Thyroid gland (tissue), 4 donors: ENCODE measurements at regions not wholly inside any gene's neighbourhood (a gene's known extent, or its start where the extent isn't known, plus 50 kb on each side); places are given as distances from the start of the nearest gene placed in this dataset.

Experiments used
- DNase-seq, 2 donors: peaks; one replicate each; pipeline ENCODE4 v3.0.0-alpha.2; 2019
- H3K27ac ChIP-seq, 3 donors: fragments of 200-600 bp; sonication (generic); 1 replicate in 2 of 3; 2 replicates in 1 of 3; pipeline ENCODE4 v1.5.1; 2016 to 2019; ENCODE audit warnings: mild to moderate bottlenecking in 1 of 3, moderate library complexity in 1 of 3
- H3K27me3 ChIP-seq: fragments of 200-600 bp; sonication (generic); one replicate; pipeline ENCODE4 v1.5.1; 2019
- H3K36me3 ChIP-seq, 2 donors: fragments of 200-600 bp; sonication (generic); one replicate each; pipeline ENCODE4 v1.5.1; 2016 to 2019
- H3K4me1 ChIP-seq, 2 donors: fragments of 200-600 bp; sonication (generic); one replicate each; pipeline ENCODE4 v1.5.1; 2017 to 2019
- H3K4me3 ChIP-seq, 3 donors: fragments of 200-600 bp; sonication (generic); replicated peaks in 1 of 3; 1 replicate in 2 of 3; 2 replicates in 1 of 3; pipeline ENCODE4 v1.5.1; 2016; ENCODE audit warnings: mild to moderate bottlenecking in 1 of 3
- H3K9me3 ChIP-seq: fragments of 200-600 bp; sonication (generic); one replicate; pipeline ENCODE4 v1.5.1; 2017
- POLR2A ChIP-seq, 2 donors: fragments of 450-650 bp; IDR thresholded peaks; one replicate each; pipeline ENCODE4 v1.6.1; 2017; ENCODE audit warnings: antibody characterized with exemption in 2 of 2, mild to moderate bottlenecking in 2 of 2, moderate library complexity in 1 of 2
- WGBS, 2 donors: methylation state at CpG; one replicate each; pipeline ENCODE4 v1.1.5; 2017; 5-methylcytosine and 5-hydroxymethylcytosine counted together
- intact Hi-C: fragments of 100-400 bp; cut with DNase I; formaldehyde crosslinking; loops from one replicate; pipeline ENCODE4 v1.15.1; 2023
- TF ChIP-seq, protein P1 (sequence below), 6 experiments: fragments of 200-600 bp in 3 of 6; fragments of 450-650 bp in 3 of 6; sonication (generic) in 3 of 6; IDR thresholded peaks; one replicate each; pipeline ENCODE4 v1.5.1; 2016 to 2019; ENCODE audit warnings: antibody characterized with exemption in 6 of 6, mild to moderate bottlenecking in 2 of 6, inconsistent platforms in 1 of 6, moderate library complexity in 1 of 6

DNA sequence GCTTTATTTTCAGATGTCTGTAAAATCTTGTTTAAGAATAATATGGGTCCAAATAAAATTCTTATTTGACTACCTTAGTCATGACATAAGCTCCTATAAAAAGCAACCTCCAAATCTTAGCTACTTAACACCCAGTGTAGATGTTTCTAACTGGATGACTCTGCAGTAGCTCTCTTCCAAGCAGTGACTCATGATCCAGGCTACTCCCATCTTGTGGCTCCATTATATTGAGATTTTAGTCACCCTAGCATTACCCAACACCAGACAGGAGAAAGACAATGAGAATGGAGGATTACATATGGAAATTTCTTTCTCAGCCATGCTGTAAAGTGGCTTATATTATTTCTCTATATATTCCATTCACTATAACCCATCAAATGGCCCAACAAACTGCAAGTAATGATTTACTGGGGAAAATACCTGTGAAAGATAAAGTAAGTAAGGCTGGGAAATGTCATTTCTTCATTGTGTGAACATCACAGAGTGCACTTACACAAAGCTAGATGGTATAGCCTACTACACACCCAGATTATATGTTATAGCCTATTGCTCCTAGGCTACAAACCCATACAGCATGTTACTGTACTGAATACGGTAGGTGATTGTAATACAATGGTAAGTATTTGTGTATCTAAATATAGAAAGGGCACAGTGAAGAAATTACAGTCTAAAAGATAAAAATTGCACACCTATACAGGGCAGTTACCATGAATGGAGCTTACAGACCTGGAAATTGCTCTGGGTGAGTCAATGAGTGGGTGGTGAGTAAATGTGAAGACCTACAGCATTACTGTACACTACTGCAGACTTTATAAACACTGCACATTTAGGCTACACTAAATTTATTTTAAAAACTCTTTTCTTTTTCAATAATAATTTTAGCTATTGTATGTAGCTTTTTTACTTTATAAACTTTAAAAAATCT, 163.2 kb downstream of the DYRK2 start:
- TF ChIP-seq POLR2A (IDR thresholded peaks at IDR 0.05) = no peak
- TF ChIP-seq, protein P1, sequence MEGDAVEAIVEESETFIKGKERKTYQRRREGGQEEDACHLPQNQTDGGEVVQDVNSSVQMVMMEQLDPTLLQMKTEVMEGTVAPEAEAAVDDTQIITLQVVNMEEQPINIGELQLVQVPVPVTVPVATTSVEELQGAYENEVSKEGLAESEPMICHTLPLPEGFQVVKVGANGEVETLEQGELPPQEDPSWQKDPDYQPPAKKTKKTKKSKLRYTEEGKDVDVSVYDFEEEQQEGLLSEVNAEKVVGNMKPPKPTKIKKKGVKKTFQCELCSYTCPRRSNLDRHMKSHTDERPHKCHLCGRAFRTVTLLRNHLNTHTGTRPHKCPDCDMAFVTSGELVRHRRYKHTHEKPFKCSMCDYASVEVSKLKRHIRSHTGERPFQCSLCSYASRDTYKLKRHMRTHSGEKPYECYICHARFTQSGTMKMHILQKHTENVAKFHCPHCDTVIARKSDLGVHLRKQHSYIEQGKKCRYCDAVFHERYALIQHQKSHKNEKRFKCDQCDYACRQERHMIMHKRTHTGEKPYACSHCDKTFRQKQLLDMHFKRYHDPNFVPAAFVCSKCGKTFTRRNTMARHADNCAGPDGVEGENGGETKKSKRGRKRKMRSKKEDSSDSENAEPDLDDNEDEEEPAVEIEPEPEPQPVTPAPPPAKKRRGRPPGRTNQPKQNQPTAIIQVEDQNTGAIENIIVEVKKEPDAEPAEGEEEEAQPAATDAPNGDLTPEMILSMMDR (IDR thresholded peaks at IDR 0.05) = no peak
- 98 to 100% methylated on average over 1 of the region's 1 CpG for WGBS, 2 donors
- Histone ChIP-seq H3K27me3 (no peaks in the 10 kb centered on the region), H3K36me3 (no peaks in the 10 kb centered on the region), H3K4me1 (peaks cover 9 to 11% of the 10 kb centered on the region in 2 donors), H3K27ac (no peak overlapping the region), H3K4me3 (no peak overlapping the region), H3K9me3 (no peaks in the 10 kb centered on the region)
- intact Hi-C loops = no loop called here
- DNase-seq = no peak

DNA sequence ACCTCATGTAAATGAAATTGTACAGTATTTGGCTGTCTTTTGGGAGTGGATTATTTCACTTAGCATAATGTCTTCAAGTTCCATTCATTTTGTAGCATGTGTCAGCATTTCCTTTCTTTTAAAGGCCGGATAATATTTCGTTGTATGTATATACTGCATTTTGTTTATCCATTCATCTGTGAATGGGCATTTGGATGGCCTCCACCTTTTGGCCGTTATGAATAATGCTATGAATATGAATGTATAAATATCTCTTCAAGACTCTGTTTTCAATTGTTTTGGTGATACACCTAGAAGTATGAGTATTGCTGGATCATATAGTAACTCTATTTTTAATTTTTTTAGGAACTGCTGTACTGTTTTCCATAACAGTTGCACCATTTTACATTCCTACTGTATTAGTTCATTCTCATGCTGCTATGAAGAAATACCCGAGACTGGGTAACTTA, 164.9 kb downstream of the DYRK2 start:
- H3K4me3 ChIP-seq = no peak overlapping the region
- intact Hi-C loops = no loop called here
- 93 to 95% methylated on average over 4 of the region's 4 CpGs for WGBS, 2 donors
- H3K4me1 ChIP-seq = no peaks in the 10 kb centered on the region
- no peaks in the 10 kb centered on the region for H3K36me3 ChIP-seq
- DNase-seq = no peak
- no peaks in the 10 kb centered on the region for H3K27me3 ChIP-seq
- no peak overlapping the region for H3K27ac ChIP-seq
- H3K9me3 ChIP-seq = no peaks in the 10 kb centered on the region
- no peak for TF ChIP-seq POLR2A (IDR thresholded peaks at IDR 0.05)
- TF ChIP-seq, protein P1 (IDR thresholded peaks at IDR 0.05) = no peak

DNA sequence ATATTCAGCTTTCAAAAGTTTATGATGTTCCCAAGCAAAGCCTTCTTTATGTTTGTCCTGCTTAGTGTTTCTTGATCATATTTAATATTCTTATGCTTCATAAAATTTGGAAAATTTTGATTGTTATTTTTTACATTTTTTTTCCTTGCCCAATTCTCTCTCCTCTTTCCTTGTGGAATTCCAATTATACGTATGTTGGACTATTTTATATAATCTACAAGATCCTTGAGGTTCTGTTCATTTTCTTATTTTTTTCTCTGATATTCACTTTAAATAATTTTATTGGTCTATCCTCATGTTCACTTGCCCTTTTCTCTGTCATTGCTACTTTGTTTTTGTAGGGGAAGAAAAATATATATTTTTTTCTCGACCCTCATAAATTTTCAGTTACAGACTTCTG, 167.7 kb downstream of the DYRK2 start:
- Histone ChIP-seq H3K9me3 (no peaks in the 10 kb centered on the region), H3K4me1 (no peaks in the 10 kb centered on the region), H3K27ac (no peak overlapping the region), H3K36me3 (no peaks in the 10 kb centered on the region), H3K4me3 (no peak overlapping the region), H3K27me3 (no peaks in the 10 kb centered on the region)
- 94 to 97% methylated on average over 2 of the region's 2 CpGs for WGBS, 2 donors
- no peak for DNase-seq
- intact Hi-C loops = no loop called here
- TF ChIP-seq POLR2A (IDR thresholded peaks at IDR 0.05) = no peak
- TF ChIP-seq, protein P1 (IDR thresholded peaks at IDR 0.05) = no peak

DNA sequence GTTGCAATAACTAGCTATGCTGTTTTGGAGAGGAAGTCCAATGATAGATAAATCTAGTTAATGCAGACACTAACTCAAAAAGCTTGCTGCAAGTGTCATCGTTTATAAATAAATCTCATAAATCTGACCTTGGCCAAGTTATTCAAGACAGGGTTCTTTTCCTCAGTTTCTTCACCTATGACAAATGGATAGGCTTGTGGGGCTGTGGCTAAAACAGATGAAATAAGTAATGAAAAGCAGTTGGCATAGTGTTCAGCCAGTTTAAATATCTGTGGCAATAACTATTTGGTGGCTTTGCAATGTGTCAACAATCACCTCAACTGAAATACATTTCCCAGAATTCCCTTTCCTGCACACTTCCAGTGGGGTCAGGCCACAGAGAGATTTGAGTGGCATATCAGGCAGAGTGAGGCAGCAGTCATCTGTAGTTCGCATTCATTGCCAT, 169.9 kb downstream of the DYRK2 start:
- H3K9me3 ChIP-seq = no peaks in the 10 kb centered on the region
- no peaks in the 10 kb centered on the region for H3K27me3 ChIP-seq
- DNase-seq = no peak
- intact Hi-C loops = no loop called here
- no peak overlapping the region for H3K27ac ChIP-seq
- H3K36me3 ChIP-seq = no peaks in the 10 kb centered on the region
- TF ChIP-seq, protein P1 (IDR thresholded peaks at IDR 0.05) = no peak
- no peak for TF ChIP-seq POLR2A (IDR thresholded peaks at IDR 0.05)
- no peak overlapping the region for H3K4me3 ChIP-seq
- H3K4me1 ChIP-seq = no peaks in the 10 kb centered on the region
- 93 to 95% methylated on average over 2 of the region's 2 CpGs for WGBS, 2 donors

DNA sequence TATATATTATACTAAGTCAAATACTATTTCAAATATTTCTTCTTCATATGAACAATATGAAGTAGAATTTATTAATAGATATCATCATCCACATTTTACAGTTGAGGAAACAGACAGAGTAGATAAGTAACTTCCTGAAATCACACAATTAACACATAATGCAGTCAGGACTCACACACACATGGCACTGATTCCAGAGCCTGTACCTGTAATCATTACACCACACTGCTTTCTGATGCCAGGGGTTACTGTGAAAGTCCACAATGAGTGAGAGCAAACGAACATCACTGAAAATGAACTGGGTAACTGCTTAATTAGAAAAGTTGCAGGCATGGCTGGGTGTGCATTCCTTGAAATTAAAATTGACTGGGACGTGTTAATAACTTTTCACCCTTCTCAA, 169.3 kb upstream of the IFNG-AS1 start:
- Histone ChIP-seq H3K27me3 (no peaks in the 10 kb centered on the region), H3K4me3 (no peak overlapping the region), H3K36me3 (no peaks in the 10 kb centered on the region), H3K9me3 (no peaks in the 10 kb centered on the region), H3K4me1 (no peaks in the 10 kb centered on the region), H3K27ac (no peak overlapping the region)
- 78 to 85% methylated on average over 2 of the region's 2 CpGs for WGBS, 2 donors
- TF ChIP-seq POLR2A (IDR thresholded peaks at IDR 0.05) = no peak
- TF ChIP-seq, protein P1 (IDR thresholded peaks at IDR 0.05) = no peak
- no peak for DNase-seq
- intact Hi-C loops = no loop called here
